GM12878 (cell line): ENCODE measurements at regions not wholly inside any gene's neighbourhood (a gene's known extent, or its start where the extent isn't known, plus 50 kb on each side); places are given as distances from the start of the nearest gene placed in this dataset.
"Not testable (repeated sequence)": the region's sequence is repeated elsewhere in the genome, so short reads cannot be mapped to it uniquely, and the experiment has no call there.

Experiments
- ATAC-seq: fragments of 200-7000 bp; cut with Tn5 transposase; 3 replicates; pipeline ENCODE4 v1.9.1; 2020; ENCODE audit warnings: mild to moderate bottlenecking, moderate library complexity
- BruUV-seq: library from RNA; stranded (reverse); fragments of 400-500 nt; replicated peaks from 2 replicates; lab custom pipeline; 2021; lab: Mats Ljungman, UMichigan
- CTCF ChIA-PET: fragments of 300-600 bp; sonication (Branson Sonifier 250); formaldehyde crosslinking; extraction: SDS; loops from one replicate; lab custom pipeline; 2021; ENCODE audit warnings: inconsistent platforms; lab: Yijun Ruan, JAX
- POLR2A ChIA-PET: fragments of 350-600 bp; formaldehyde crosslinking; extraction: SDS; loops from one replicate; lab custom pipeline; 2021; ENCODE audit warnings: inconsistent platforms; lab: Charles Lee
- RAD21 ChIA-PET: fragments of 300-600 bp; sonication (Branson Sonifier 250); formaldehyde crosslinking; loops from one replicate; lab custom pipeline; 2023; ENCODE audit warnings: antibody characterized with exemption; ENCODE audit not compliant: unreplicated experiment; lab: Charles Lee
- SMC1A ChIA-PET: fragments of 300-600 bp; sonication (Branson Sonifier 250); formaldehyde crosslinking; loops from one replicate; lab custom pipeline; 2023; ENCODE audit not compliant: unreplicated experiment, uncharacterized antibody; lab: Charles Lee
- DNase-seq: peaks from one replicate; pipeline ENCODE4 v3.0.0-alpha.2; 2011; ENCODE audit warnings: low read depth, low spot score
- FAIRE-seq: peaks from 3 replicates; lab custom pipeline; 2011; peaks lifted over from hg19 to GRCh38; lab: Jason Lieb, UNC
- H2AFZ ChIP-seq: 2 replicates; pipeline ENCODE4 v1.6.0; 2011; ENCODE audit warnings: low read depth, low read length, control low read depth; ENCODE audit not compliant: control insufficient read depth
- H3K27ac ChIP-seq: 2 replicates; pipeline ENCODE4 v1.5.1; 2011; ENCODE audit warnings: control low read depth; ENCODE audit not compliant: control insufficient read depth, insufficient read depth
- H3K27me3 ChIP-seq, 2 experiments: replicated peaks in 1 of 2; 2 replicates each; pipeline versions ENCODE4 v1.6.0 to v1.6.1; 2011; ENCODE audit warnings: low read length in 1 of 2; ENCODE audit not compliant: control insufficient read depth in 2 of 2, insufficient read depth in 2 of 2
- H3K36me3 ChIP-seq, 2 experiments: 2 replicates each; pipeline ENCODE4 v1.5.1; 2011; ENCODE audit warnings: low read length in 1 of 2; ENCODE audit not compliant: control insufficient read depth in 2 of 2, insufficient read depth in 2 of 2
- H3K4me1 ChIP-seq: 2 replicates; pipeline ENCODE4 v1.6.1; 2011; ENCODE audit warnings: mild to moderate bottlenecking, low read length, moderate library complexity, mixed read lengths; ENCODE audit not compliant: control insufficient read depth, insufficient read depth
- H3K4me2 ChIP-seq: 2 replicates; pipeline ENCODE4 v1.6.0; 2011; ENCODE audit warnings: control low read depth; ENCODE audit not compliant: control insufficient read depth, insufficient read depth
- H3K4me3 ChIP-seq: fragments of 200-600 bp; sonication (generic); 2 replicates; pipeline ENCODE4 v1.5.1; 2016
- H3K79me2 ChIP-seq: 2 replicates; pipeline ENCODE4 v1.6.0; 2011; ENCODE audit warnings: low read length; ENCODE audit not compliant: control insufficient read depth, insufficient read depth
- H3K9ac ChIP-seq: 2 replicates; pipeline ENCODE4 v1.8.0; 2011; ENCODE audit warnings: low read length, control low read depth, mixed read lengths; ENCODE audit not compliant: control insufficient read depth, insufficient read depth
- H3K9me3 ChIP-seq: replicated peaks from 3 replicates; pipeline ENCODE4 v1.5.1; 2011; ENCODE audit warnings: mild to moderate bottlenecking, low read length; ENCODE audit not compliant: control insufficient read depth, insufficient read depth
- H4K20me1 ChIP-seq: 2 replicates; pipeline ENCODE4 v1.6.0; 2011; ENCODE audit not compliant: control insufficient read depth, insufficient read depth
- E2F4 ChIP-seq: IDR thresholded peaks from 2 replicates; pipeline ENCODE4 v1.6.1; 2012; ENCODE audit warnings: low read depth, low read length, improper control_type of control experiment
- SMC3 ChIP-seq: IDR thresholded peaks from 2 replicates; pipeline ENCODE4 v1.6.1; 2011; ENCODE audit warnings: low read length, improper control_type of control experiment, borderline replicate concordance
- WGBS: methylation state at CpG from one replicate; pipeline ENCODE4 v1.1.6; 2016; ENCODE audit warnings: low lambda C conversion rate; ENCODE audit not compliant: insufficient replicate concordance, insufficient coverage; ENCODE audit errors: missing lambda C conversion rate; 5-methylcytosine and 5-hydroxymethylcytosine counted together
- in situ Hi-C: fragments of 300-500 bp; cut with MboI; formaldehyde crosslinking; loops from 9 replicates; pipeline ENCODE4 v1.14.3; 2018; ENCODE audit warnings: mixed read lengths
- intact Hi-C: fragments of 100-400 bp; cut with micrococcal nuclease; formaldehyde crosslinking; loops from one replicate; pipeline ENCODE4 v1.14.2; 2022; ENCODE audit not compliant: unreplicated experiment

- no peak for TF ChIP-seq E2F4
- no peak for TF ChIP-seq SMC3
- TF ChIP-seq, all 136 proteins: peak for 0
These were observed 64.4 kb upstream of the MYO3A start (continued) for GRCh38 chr10:25869609-25870008.

- ChIA-PET SMC1A (interaction anchor here (1.0 to 3.0 kb wide), 4 partner anchors 37 to 397 kb away, joined by 3 to 18 read pairs (median 4); no protein-coding TSS in a partner anchor), CTCF (interaction anchor here (0.5 to 4.2 kb wide), 5 partner anchors 8 to 397 kb away, joined by 3 to 18 read pairs (median 13); no protein-coding TSS in a partner anchor)
- RAD21 ChIA-PET, H3K9me3 ChIP-seq, BruUV-seq, H3K36me3 ChIP-seq, H3K9ac ChIP-seq, FAIRE-seq, H4K20me1 ChIP-seq, POLR2A ChIA-PET, H3K27me3 ChIP-seq, ATAC-seq, H3K4me2 ChIP-seq, DNase-seq, H3K4me3 ChIP-seq, H3K4me1 ChIP-seq, H2AFZ ChIP-seq, H3K79me2 ChIP-seq, H3K27ac ChIP-seq: not testable (repeated sequence)
- 0% methylated on average over 2 of the region's 2 CpGs for WGBS
- in situ Hi-C loops: loop anchor here (10.0 kb wide), 1 partner anchor 680 kb away; no protein-coding TSS in a partner anchor
- intact Hi-C loops: loop anchor here (2.0 kb wide), 1 partner anchor 682 kb away; no protein-coding TSS in a partner anchor
These were observed 59.6 kb upstream of the MYO3A start for GRCh38 chr10:25874402-25874801.
